ENCODE measurements at regions not wholly inside any gene's neighbourhood (a gene's known extent, or its start where the extent isn't known, plus 50 kb on each side); places are given as distances from the start of the nearest gene placed in this dataset.

DNA sequence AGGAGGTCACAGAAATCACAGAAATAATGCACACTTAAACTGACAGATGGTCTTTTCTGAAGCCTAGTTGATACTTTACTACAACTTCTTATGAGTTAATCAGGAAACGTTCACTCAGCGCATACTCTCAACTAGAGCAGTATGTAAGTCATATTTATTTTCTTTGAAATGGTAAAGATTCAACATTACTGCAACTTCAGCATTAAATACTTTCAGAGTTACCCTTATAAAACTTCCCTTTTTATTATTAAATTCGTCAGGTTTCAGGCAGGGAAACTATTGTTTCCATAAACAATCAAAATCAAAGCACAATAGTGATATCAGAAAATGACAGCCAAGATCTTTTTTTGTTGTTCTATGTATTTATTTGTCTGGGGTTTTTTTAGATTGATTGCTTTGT lies 222.6 kb upstream of the RND3 start:
- no peak overlapping the region for H3K4me2 ChIP-seq (ENCODE audit: insufficient read depth, low read length)
- H3K27ac ChIP-seq (ENCODE audit: insufficient read depth, low read depth, low read length), result no peak overlapping the region
- CTCF ChIA-PET, result no interaction called here
- intact Hi-C loops (cut with micrococcal nuclease) (loop anchor here (10.0 kb wide), 1 partner anchor 295 kb away; no protein-coding TSS in a partner anchor), dilution Hi-C loops (cut with MboI; ENCODE audit: extremely low pct_ligation_motif_present, low sequenced_read_pairs) (no loop called here)
- BruUV-seq (replicated peaks), result no TSS peak
- H3K9me1 ChIP-seq (replicated peaks; ENCODE audit: control insufficient read depth, extremely low read depth, insufficient read depth, low read length), result no peaks in the 10 kb centered on the region
- H3K27me3 ChIP-seq (ENCODE audit: control insufficient read depth in 2 of 2, insufficient read depth in 2 of 2, low read length in 2 of 2), result no peaks in the 10 kb centered on the region
- H2AFZ ChIP-seq (ENCODE audit: low read depth, low read length), result no peak overlapping the region
- FAIRE-seq (no peak), DNase-seq (ENCODE audit: low read depth, low spot score) (no peak)
- H3K4me1 ChIP-seq (ENCODE audit: control insufficient read depth, extremely low read depth, insufficient read depth, low read length), result peaks cover 5% of the 10 kb centered on the region
- H3K4me3 ChIP-seq (replicated peaks in 1 of 3; ENCODE audit: insufficient read depth in 1 of 3, low read depth in 1 of 3, low read length in 3 of 3), result no peak overlapping the region
- POLR2A ChIA-PET, result no interaction called here
- no peaks in the 10 kb centered on the region for H3K79me2 ChIP-seq (ENCODE audit: control insufficient read depth, insufficient read depth, low read length)
- TF ChIP-seq POLR2AphosphoS5 (IDR thresholded peaks at IDR 0.05; ENCODE audit: insufficient read depth, low read depth, low read length) (no peak), MYC (IDR thresholded peaks at IDR 0.05; ENCODE audit: low read depth, low read length) (no peak), POLR2A (IDR thresholded peaks at IDR 0.05; ENCODE audit: low read depth, low read length) (no peak)
- TF ChIP-seq, protein P1, sequence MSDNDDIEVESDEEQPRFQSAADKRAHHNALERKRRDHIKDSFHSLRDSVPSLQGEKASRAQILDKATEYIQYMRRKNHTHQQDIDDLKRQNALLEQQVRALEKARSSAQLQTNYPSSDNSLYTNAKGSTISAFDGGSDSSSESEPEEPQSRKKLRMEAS (IDR thresholded peaks at IDR 0.05; ENCODE audit: insufficient read depth, insufficient read length), result no peak
- H3K9me3 ChIP-seq (replicated peaks; ENCODE audit: control insufficient read depth, insufficient read depth, low read length), result no peaks in the 10 kb centered on the region
- no peaks in the 10 kb centered on the region for H4K20me1 ChIP-seq (replicated peaks; ENCODE audit: control insufficient read depth, extremely low read depth, insufficient read depth, low read length)
- no peak overlapping the region for H3K9ac ChIP-seq (replicated peaks; ENCODE audit: extremely low read depth, insufficient read depth, low read length)
- H3K36me3 ChIP-seq (ENCODE audit: control insufficient read depth in 2 of 2, extremely low read depth in 1 of 2, insufficient read depth in 2 of 2, low read length in 2 of 2), result no peaks in the 10 kb centered on the region

DNA sequence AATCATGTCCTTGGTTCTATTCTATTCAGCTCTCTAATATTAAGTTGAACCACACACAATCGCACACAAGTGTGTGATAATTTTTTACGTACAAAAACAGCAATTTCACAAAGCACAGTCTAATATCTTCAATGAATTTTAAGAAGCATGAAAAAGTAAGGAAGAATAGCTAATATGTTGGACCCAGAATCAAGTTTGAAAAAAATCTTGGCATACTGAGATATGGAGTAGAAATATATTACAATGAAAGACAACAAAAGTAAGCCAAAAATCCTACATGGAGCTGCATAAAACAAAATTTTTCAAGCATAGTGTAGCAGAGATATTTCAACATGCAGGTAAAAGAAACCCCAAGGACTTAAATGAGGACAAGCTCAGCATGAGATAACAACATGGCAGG lies 219.1 kb upstream of the RND3 start:
- Histone ChIP-seq H3K9me3 (replicated peaks; ENCODE audit: control insufficient read depth, insufficient read depth, low read length) (no peaks in the 10 kb centered on the region), H3K36me3 (ENCODE audit: control insufficient read depth in 2 of 2, extremely low read depth in 1 of 2, insufficient read depth in 2 of 2, low read length in 2 of 2) (no peaks in the 10 kb centered on the region), H3K4me3 (replicated peaks in 1 of 3; ENCODE audit: insufficient read depth in 1 of 3, low read depth in 1 of 3, low read length in 3 of 3) (no peak overlapping the region), H4K20me1 (replicated peaks; ENCODE audit: control insufficient read depth, extremely low read depth, insufficient read depth, low read length) (no peaks in the 10 kb centered on the region), H3K9ac (replicated peaks; ENCODE audit: extremely low read depth, insufficient read depth, low read length) (no peak overlapping the region), H2AFZ (ENCODE audit: low read depth, low read length) (no peak overlapping the region), H3K4me1 (ENCODE audit: control insufficient read depth, extremely low read depth, insufficient read depth, low read length) (peaks cover 5% of the 10 kb centered on the region), H3K27me3 (ENCODE audit: control insufficient read depth in 2 of 2, insufficient read depth in 2 of 2, low read length in 2 of 2) (no peaks in the 10 kb centered on the region), H3K9me1 (replicated peaks; ENCODE audit: control insufficient read depth, extremely low read depth, insufficient read depth, low read length) (no peaks in the 10 kb centered on the region), H3K27ac (ENCODE audit: insufficient read depth, low read depth, low read length) (no peak overlapping the region), H3K79me2 (ENCODE audit: control insufficient read depth, insufficient read depth, low read length) (no peaks in the 10 kb centered on the region), H3K4me2 (ENCODE audit: insufficient read depth, low read length) (no peak overlapping the region)
- ChIA-PET POLR2A (no interaction called here), CTCF (interaction anchor here (1.7 kb wide), 1 partner anchor 25 kb away, joined by 5 read pairs; no protein-coding TSS in a partner anchor)
- FAIRE-seq (no peak), DNase-seq (ENCODE audit: low read depth, low spot score) (no peak)
- TF ChIP-seq POLR2A (IDR thresholded peaks at IDR 0.05; ENCODE audit: low read depth, low read length) (no peak), JUN (IDR thresholded peaks at IDR 0.05; ENCODE audit: borderline replicate concordance, insufficient read depth, insufficient read length, low read depth) (no peak), POLR2AphosphoS5 (IDR thresholded peaks at IDR 0.05; ENCODE audit: insufficient read depth, low read depth, low read length) (no peak), GATA2 (IDR thresholded peaks at IDR 0.05; ENCODE audit: insufficient read depth, insufficient read length, low read depth, low read length) (no peak), FOS (IDR thresholded peaks at IDR 0.05; ENCODE audit: borderline replicate concordance, insufficient read depth, low read length) (no peak), EZH2 (IDR thresholded peaks at IDR 0.05; ENCODE audit: borderline replicate concordance, low read depth, low read length, severe bottlenecking) (no peak), MYC (IDR thresholded peaks at IDR 0.05; ENCODE audit: low read depth, low read length) (no peak)
- TF ChIP-seq, protein P1 (IDR thresholded peaks at IDR 0.05; ENCODE audit: insufficient read depth, insufficient read length), result no peak
- TF ChIP-seq, protein P2, sequence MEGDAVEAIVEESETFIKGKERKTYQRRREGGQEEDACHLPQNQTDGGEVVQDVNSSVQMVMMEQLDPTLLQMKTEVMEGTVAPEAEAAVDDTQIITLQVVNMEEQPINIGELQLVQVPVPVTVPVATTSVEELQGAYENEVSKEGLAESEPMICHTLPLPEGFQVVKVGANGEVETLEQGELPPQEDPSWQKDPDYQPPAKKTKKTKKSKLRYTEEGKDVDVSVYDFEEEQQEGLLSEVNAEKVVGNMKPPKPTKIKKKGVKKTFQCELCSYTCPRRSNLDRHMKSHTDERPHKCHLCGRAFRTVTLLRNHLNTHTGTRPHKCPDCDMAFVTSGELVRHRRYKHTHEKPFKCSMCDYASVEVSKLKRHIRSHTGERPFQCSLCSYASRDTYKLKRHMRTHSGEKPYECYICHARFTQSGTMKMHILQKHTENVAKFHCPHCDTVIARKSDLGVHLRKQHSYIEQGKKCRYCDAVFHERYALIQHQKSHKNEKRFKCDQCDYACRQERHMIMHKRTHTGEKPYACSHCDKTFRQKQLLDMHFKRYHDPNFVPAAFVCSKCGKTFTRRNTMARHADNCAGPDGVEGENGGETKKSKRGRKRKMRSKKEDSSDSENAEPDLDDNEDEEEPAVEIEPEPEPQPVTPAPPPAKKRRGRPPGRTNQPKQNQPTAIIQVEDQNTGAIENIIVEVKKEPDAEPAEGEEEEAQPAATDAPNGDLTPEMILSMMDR (IDR thresholded peaks at IDR 0.05; ENCODE audit: extremely low read depth in 1 of 2, insufficient read depth in 1 of 2, low read depth in 1 of 2, low read length in 2 of 2), result no peak
- intact Hi-C loops (cut with micrococcal nuclease), result no loop called here
- BruUV-seq (replicated peaks), result no TSS peak
- dilution Hi-C loops (cut with MboI; ENCODE audit: extremely low pct_ligation_motif_present, low sequenced_read_pairs), result no loop called here

All from endothelial cell of umbilical vein (primary cell).